Occipital lobe (tissue), 1 donor: ENCODE measurements at regions not wholly inside any gene's neighbourhood (a gene's known extent, or its start where the extent isn't known, plus 50 kb on each side); places are given as distances from the start of the nearest gene placed in this dataset.
"Not testable (repeated sequence)": the region's sequence is repeated elsewhere in the genome, so short reads cannot be mapped to it uniquely, and the experiment has no call there.

Experiments
- DNase-seq: peaks from one replicate; lab custom pipeline; 2025; lab: John Stamatoyannopoulos, UW

GRCh38 chr2:241982706-241983570, 113.4 kb downstream of the RTP5 start:
- no peak for DNase-seq

GRCh38 chr2:241983571-241984270, 114.2 kb downstream of the RTP5 start:
- no peak for DNase-seq

- DNase-seq = no peak
Measured at GRCh38 chr2:241984271-241984655, 114.7 kb downstream of the RTP5 start.

- DNase-seq = no peak
Measured at GRCh38 chr2:241984658-241985057, 115.1 kb downstream of the RTP5 start.

GRCh38 chr2:241985161-241985985, 115.8 kb downstream of the RTP5 start:
- not testable (repeated sequence) for DNase-seq

GRCh38 chr2:241985986-241986329, 116.4 kb downstream of the RTP5 start:
- DNase-seq = no peak

GRCh38 chr2:241986836-241987641, 117.5 kb downstream of the RTP5 start:
- DNase-seq = no peak

GRCh38 chr2:241987726-241988125, 118.2 kb downstream of the RTP5 start:
- no peak for DNase-seq

GRCh38 chr2:241988146-241988545, 118.6 kb downstream of the RTP5 start:
- DNase-seq = no peak

- DNase-seq = no peak
Measured at GRCh38 chr2:241989074-241989473, 119.5 kb downstream of the RTP5 start.

- no peak for DNase-seq
Measured at GRCh38 chr2:241990466-241990865, 120.9 kb downstream of the RTP5 start.

GRCh38 chr2:241991299-241991698, 121.8 kb downstream of the RTP5 start:
- no peak for DNase-seq

- no peak for DNase-seq
Measured at GRCh38 chr2:241992753-241993152, 123.2 kb downstream of the RTP5 start.

- DNase-seq = no peak
Measured at GRCh38 chr2:241993386-241994005, 124.0 kb downstream of the RTP5 start.

GRCh38 chr2:241994086-241994485, 124.6 kb downstream of the RTP5 start:
- no peak for DNase-seq

GRCh38 chr2:241994556-241995213, 125.2 kb downstream of the RTP5 start:
- DNase-seq = no peak

- no peak for DNase-seq
Measured at GRCh38 chr2:241996100-241996499, 126.6 kb downstream of the RTP5 start.

- DNase-seq = no peak
Measured at GRCh38 chr2:241997017-241997416, 127.5 kb downstream of the RTP5 start.

- DNase-seq = no peak
Measured at GRCh38 chr2:241999184-241999583, 129.7 kb downstream of the RTP5 start.

- DNase-seq = no peak
Measured at GRCh38 chr2:242001853-242002252, 132.3 kb downstream of the RTP5 start.
